Activated effector memory CD4-positive, alpha-beta T cell treated with Interleukin-2 at 50 U/mL for 16 hours (primary cell): ENCODE measurements at regions not wholly inside any gene's neighbourhood (a gene's known extent, or its start where the extent isn't known, plus 50 kb on each side); places are given as distances from the start of the nearest gene placed in this dataset.

Experiments
- DNase-seq: peaks from one replicate; pipeline ENCODE4 v3.0.0-alpha.2; 2020

DNA sequence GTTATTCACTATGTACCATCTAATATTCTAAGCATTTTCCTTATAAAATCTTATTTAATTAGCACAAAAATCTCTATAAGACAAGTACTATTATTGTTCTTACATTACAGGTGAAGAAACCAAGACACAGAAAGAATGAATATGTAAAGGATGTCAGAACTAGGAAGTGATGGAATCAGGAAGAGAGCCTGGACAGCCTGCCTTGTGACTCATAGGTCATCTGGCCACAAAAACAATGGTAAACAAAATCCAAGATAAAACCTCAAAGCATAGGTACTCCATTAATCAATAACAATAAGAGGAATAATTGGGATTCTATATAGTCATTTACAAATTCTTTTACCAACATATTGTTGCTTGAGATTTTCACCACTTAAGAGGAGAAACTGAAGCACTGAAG is 505.4 kb upstream of the PIK3C3 start:
- DNase-seq: no peak

DNA sequence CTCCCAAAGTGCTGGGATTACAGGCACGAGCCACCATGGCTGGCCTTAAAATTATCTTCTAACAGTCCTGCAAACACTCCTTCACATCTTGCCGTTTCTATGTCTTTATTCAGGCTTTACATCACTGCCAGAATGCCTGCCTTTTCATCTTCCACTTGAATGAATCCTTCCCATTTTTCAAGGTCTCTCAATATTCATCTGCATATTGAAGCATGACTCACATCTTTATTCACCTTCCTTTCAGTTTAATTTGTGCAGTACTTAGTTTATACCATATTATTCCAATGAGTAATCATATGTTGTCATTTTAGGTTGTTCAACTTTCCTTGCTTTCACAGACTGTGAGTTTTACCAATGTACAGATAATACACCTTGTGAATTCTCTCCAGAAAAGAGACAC is 510.1 kb upstream of the PIK3C3 start:
- no peak for DNase-seq

DNA sequence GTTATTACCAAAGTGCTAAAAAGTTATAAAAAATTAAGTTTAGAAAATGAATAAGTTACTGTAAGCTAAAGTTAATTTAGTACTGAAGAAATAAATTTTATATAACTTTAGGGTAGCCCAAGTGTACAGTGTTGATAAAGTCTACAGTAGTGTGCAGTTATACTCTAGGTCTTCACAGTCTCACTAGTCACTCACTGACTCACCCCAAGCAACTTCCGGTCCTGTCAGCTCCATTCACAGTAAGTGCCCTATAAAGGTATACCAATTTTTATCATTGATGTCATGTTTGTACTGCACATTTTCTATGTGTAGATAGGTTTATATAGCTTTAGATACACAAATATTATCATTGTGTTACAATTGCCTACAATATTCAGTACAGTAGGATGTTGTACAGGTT is 518.3 kb upstream of the PIK3C3 start:
- DNase-seq: no peak

DNA sequence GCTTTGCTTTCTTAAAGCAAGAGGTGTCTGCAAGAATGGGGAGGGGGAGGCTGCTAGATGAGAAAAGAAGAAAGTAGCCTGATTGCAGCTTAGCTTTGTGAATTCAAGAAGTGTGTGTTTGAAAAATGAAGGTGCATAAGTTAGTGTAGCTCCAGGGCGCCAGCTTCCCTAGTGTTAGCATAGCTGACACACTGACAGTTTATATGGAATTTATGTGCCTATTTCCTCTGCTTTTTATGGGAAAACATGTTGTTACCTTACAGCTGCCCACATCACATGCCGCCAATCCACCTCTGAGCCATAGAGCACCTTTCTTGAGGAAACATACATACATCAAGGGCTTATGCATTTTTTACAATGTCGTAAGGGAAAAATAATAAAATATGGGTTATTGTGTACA is 536.4 kb upstream of the PIK3C3 start:
- DNase-seq: no peak

DNA sequence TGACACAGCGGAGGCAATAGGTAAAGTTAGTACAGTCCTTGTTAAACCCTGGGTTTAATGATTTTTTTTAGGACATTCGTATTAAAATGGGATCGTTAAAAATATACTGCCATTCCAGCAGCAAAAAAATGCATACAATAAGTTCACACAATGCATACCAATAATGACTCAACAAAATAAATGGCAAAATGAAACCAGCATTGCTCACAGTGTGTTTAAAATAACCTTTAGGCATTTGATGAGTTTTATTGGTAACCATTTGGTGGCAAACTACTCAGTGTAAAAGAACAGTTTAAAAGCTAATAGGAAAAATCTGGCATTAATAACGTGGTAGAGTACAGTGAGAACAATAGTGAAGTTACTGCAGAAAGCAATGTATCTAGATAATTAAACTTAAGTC is 539.0 kb upstream of the PIK3C3 start:
- no peak for DNase-seq

DNA sequence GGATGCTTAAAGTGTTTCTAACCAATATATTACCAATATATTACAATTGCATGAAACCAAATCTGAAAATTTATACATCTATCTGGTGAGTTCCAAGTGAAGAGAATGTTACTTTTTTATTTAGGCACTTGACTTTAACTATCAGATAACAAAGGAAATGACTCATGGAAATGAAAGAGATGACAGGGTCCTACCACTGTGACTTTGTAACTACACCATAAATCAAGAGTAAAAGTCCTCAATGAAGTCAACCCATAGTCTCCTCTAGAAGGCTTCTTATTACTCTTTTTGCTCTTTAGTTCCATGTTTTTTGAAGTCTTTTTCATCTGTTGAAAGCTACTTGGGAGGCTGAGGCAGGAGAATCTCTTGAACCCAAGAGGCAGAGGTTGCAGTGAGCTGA is 545.0 kb upstream of the PIK3C3 start:
- no peak for DNase-seq

DNA sequence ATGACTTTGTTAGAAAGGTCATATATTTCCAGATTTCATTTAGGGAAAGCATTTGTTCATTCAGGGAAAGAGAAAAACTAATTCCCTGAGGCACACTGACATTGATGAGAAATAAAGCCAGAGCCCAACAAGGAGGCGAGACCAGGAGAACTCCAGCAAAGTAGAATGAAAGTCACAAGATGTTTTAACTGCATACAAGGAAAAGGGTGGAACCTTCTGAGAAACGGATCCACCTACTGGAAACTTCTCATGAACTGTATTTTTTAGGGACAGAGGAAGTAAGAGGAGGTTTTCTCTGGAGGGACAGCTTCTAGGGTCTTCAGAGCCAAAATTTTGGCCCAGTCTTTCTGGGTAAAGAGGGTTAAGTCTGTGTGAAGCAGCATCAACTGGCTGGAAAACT is 548.2 kb upstream of the PIK3C3 start:
- DNase-seq: no peak

DNA sequence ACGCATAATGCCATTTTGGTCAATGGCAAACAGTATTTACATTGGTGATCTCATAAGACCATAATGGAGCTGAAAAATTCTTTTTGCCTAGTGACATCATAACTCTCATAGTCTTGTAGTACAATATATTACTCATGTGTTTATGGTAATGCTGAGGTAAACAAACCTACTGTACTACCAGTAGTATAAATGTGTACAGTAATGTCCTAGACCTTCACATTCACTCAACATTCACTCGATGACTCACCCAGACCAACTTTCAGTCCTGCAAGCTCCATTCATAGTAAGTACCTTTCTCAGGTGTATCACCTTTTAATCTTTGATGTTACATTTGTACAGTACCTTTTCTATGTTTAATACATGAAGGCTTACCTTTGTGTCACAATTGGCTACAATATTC is 558.2 kb upstream of the PIK3C3 start:
- no peak for DNase-seq

DNA sequence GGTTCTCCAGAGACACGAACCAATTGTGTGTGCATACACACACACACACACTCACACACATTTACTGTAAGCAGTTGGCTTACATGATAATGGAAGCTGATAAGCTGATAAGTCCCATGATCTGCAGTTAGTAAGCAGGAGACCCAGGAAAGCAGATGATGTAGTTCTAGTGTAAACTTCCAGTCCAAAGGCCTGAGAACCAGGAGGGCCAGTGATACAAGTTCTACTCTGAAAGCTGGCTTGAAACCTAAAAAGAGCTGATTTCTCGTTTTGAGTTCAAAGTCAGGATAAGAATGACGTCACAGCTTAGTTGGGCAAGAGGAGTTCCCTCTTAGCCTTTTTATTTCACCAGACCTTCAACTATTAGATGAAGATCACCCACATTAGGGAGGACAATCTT is 558.8 kb upstream of the PIK3C3 start:
- DNase-seq: no peak

DNA sequence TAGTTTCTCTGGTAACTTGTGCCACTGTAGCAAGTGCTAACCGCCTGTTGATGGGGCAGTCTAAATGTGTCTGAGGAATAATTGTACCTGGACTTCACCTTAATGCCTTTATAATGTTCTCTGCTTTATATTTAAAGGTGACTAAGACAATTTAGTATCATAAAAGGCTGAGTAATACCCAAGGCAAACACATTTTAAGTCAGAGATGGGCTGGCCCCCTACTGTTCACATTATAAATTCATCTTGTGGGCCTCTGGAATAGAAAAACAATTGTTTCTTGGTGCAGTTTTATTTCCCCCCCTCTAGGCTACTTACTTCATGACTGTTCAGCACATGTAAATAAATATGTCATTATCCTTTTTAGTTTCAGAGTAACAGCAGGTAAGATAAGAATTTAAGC is 559.3 kb upstream of the PIK3C3 start:
- DNase-seq: no peak

DNA sequence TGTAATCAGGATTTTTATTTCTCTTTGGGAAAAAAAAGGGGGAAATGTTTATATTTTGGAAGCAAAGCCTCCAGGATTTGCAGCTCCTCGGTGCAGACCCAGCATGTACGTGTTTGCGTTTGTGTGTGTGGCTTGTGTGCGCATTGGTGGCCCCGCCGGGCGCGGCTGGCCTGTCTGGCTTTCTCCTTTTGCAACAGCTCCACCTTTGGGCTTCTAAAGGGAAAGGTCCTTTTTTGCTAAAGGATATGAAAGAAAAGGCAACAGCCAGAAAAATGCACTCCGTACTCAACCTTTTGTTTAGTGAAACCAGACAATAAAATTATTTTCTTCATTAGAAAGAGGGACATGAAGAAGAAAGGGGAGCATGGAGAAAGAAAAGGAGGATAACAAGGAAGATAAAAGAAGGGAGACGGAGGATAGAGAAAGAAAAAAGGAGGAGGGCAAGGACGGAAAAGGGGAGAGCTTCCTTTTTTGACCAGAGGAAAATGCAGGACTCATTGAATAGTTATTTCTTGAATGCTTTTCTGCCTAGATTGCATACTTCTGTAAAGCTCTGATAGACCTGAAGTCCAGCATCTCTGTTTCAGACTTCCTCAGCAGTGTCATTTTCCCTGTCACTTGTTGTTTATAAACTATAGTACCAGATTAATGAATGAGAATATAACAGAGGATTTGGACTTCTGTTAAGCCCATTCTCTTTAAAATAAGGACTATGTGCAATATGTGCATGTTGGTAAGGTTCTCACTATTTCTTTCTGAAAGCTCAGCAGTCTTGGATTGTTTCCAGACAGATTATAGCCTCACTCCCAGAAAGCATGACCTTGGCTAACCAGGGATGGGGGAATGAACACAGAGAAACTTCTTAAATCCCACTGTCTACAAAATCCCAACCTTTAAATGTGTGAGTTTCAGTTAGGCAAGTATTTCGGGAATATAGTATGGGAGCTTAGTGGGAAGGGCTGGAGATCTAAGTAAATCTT is 563.1 kb upstream of the PIK3C3 start:
- DNase-seq: no peak

DNA sequence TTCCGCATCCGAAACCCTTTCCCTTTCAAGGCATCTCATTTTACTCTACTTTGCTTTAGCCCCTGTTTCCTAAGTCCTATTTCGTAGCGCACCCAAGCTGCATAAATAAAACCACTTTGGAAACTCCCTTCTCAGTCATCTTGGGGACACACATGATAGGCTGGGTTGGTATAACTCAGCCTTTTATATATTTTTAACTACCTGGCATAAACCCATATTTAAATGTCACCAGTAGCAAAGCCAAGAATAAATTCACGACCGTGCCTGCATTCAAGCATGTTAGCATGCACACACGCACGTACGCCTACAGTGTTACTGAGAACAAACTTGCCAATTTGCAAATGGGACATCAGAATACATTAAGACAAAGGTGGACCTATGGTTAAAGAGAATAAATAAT is 564.7 kb upstream of the PIK3C3 start:
- DNase-seq: no peak

DNA sequence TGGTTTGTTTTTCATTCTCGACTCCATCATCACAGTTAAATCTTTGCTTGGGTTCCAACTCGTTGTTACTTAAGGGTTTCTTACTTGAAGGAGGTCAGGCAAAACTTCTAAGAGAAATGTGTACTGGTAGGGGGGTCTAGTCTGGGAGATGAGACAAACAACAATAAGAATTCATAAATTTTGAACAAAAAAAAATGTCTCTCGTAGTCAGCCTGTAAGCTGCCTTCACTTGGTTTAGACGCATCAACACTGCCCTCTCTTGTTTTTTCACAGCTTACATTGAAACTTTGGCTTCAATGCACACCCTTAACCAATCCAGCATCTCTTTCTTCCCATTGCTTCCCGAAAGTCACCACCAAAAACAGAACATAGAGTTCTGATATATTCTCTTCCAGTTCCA is 576.4 kb upstream of the PIK3C3 start:
- DNase-seq: no peak

DNA sequence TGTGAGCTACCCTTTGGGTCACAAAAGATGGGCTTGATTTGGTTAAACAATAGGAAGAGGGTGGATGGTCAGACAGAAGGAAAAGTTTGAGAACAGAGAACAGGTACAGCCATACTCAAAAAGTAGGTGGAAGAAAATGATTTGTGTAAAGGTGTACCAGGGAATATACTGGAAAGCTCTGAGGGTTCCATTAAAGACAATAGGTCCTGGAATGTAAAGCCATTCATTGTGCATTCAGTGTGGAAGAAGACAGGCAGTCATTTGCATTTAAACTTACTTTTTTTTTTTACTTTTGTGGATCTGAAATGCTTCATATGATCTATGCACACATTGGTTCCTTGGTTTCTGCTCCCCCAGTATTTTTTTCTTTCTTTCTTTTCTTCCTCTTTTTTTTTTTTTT is 581.4 kb upstream of the PIK3C3 start:
- DNase-seq: no peak

DNA sequence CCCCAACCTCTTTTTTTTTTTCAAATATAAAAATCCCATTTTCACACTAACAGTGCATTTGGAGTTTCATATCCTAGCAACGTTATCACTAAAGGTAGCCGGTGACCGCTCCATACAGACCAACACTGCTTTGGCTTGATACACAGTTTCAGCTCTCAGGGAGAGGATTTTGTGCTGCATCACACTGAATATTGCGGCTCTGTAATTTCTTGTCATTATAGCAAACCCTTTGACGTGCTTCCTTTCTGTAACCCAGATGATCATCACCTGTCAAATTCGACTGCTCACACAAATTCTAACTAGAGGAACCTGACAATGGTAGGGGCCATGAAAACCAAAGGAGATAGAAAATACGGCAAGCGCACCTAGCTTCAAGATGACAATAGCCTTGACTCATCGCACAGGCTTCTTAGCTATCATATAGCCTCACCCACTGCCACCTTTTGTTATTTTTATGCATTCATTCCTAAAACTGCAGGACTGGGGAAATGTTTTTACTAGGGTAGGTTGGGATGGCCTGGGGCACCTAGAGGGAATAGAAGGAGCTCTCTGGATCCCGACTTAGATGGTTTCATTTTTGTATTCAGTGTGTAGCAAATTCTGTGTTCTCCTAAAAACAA is 582.9 kb upstream of the PIK3C3 start:
- DNase-seq: no peak

DNA sequence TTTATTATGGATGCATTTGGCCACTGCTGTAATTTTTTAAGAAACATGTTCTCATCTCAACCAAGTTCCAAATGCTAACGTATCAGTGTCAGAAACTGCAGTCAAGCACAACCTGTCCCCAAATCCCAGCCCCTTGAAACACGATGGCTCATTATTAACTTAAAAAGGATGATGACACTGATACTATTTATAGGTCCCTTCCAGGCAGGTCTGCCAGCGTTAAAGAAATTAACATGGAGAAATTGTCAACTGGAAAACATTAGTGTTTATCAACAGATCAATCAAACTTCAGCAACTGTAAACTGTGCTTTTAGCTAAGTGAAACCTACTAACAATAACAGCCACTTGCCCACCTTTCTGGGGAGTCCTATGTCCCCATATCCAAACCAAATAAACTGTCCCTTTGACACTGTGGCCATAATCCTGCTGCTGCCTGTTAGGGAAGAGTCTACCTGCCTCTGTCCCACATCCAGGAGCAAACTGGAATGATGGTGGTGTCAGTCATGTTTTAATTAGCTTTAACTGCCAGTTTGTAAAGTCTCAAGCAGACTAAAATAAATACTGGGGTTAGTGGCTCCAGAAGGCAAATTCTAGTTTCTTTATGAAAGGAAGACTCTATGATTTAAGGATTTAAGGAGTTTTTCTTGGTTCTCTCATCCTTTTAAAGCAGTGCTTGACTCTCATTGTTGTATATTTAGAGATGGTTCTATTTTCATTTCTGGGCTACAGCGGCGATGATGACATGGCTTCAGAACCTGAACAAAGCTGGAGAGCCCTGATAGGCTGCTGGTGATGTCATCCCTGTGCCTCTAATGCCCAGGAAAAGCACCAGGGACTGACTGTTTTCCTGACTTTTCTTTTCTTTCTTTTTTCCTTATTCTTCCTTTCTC is 583.6 kb upstream of the PIK3C3 start:
- DNase-seq: no peak

DNA sequence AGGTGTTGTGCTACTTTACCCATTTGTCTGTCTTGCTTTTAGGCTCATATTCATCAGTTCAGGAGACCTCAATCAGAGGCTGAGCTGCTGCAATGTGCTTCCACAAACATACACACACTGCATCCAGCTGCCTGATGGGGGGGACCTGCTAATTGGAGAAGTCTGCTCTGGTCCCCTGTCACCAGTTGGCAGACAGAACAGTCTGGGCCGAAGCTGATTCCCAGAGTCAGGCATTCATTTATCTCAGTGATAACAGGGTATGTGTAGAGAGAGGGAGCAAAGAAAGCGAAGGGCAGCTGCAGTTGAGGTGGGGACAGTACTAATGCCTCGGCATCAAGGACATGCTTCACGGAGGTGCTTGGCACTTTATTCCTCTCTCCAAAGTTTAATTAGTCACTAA is 584.3 kb upstream of the PIK3C3 start:
- DNase-seq: no peak

DNA sequence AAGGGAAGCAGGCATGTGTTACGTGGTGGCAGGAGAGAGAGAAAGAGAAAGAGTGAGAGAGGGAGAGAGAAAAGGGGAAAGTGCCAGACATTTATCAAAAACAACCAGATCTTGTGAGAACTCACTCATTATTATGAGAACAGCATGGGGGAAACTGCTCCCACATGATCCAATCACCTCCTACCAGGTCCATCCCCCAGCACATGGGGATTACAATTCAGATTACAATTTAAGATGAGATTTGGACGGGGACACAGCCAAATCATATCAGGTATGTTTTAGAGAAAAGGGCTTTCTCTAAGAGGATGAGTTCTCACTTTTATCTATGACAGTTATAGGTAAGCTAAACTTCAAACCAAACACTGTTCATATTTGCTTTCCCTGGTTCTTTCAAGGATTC is 597.3 kb upstream of the PIK3C3 start:
- no peak for DNase-seq

DNA sequence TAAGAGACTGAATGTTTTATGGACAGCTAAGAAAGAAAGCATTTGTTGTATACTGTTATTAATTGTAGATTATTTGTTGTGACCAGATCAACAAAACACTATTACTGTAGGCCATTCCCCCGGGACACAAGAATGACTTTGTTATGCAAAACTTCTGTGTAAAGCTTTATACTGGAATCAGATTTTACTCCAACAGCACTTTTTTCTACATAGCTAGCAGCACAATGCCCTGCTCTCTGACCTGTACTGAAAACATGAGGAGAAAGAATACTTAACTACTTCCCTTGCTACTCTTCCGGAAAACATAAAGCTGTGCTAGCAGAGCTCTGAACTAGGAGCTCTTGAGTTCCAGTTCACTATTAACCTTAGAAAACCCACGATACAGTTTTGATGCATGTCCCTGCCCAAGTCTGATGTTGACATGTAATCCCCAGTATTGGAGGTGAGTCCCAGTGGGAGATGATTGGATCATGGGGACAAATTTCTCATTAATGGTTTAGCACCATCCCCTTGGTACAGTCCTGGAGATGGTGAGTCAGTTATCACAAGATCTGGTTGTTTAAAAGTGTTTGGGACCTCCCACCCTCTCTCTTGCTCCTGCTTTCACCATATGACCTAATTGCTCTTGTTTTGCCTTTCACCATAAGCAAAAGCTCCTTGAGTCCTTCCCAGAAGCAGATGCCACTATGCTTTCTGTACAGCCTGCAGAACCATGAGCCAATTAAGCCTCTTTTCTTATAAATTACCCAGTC is 601.1 kb upstream of the PIK3C3 start:
- no peak for DNase-seq

DNA sequence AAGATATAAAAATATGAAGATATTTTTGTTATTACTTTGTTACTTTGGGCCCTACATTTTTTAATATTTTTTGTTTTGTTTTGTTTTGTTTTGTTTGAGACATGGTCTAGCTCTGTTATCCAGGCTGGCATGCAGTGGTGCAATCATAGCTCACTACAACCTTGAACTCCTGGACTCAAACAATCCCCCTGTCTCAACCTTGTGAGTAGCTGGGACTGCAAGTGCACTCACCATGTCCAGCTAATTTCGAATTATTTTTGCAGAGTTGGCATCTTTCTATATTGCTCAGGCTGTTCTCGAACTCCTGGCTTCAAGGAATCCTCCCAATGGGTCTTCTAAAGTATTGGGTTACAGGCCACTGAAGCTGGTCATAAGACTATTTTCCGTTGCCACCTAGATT is 603.6 kb upstream of the PIK3C3 start:
- DNase-seq: no peak

DNA sequence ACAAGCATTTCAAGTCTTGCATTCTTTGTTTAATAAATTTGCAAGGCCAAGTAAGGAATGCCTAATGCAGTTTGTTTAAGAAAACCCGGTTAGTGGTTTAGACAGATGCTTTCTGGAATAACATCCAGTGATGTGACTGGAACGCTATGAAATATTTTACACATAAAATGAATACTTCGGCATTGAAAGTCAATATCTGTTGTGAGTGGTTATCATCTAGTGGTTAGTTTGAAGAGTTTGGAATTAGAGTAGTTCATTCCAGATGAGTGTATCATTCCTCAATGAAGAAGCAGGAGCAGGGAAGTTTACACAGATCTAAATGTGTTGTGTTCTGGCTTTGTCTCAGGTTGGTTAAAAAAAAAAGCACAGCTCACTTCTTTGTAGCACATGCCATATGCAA is 608.0 kb upstream of the PIK3C3 start:
- no peak for DNase-seq

DNA sequence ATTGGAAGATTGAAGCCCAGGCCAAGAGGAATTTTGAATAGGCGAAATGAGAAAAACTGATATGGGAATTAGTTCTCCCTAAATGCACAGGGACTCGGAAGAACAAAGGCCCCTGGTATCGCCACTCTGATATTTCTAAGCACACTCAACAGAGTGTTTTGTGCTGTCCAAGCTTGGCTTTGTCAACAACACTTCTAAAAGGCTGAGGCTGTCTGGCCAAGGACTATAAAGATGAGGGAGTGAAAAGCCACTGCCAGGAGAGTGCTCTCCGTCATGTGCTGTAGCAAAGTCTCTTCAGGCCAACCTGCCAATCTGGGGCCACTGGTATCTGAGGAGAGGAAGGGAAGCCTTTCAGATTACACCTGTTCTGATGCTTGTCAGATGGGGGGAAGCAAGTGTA is 611.2 kb upstream of the PIK3C3 start:
- DNase-seq: no peak

DNA sequence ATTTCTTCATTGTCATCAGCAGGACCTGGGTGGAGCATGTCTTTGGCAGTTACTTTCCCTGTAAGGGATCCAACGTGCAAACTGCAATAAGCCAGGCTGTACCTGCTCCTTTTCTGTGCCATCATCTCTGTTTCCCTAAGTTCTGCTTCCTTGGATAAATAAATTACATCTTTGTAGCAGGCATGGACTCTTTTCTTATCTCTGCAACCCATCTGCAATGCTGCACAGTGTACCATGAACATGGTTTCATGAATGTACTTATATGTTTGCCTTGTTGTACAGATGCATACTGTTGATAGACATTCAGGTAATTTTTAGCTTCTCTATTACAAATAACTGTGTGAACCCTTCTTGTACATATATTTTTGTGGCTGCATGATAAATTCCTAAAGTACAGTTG is 616.7 kb upstream of the PIK3C3 start:
- no peak for DNase-seq
